GM23248 (cell line): ENCODE measurements at regions not wholly inside any gene's neighbourhood (a gene's known extent, or its start where the extent isn't known, plus 50 kb on each side); places are given as distances from the start of the nearest gene placed in this dataset.

Experiments
- EZH2 ChIP-seq: fragments of 200-600 bp; sonication (generic); IDR thresholded peaks from 2 replicates; pipeline ENCODE4 v1.6.1; 2018; ENCODE audit warnings: antibody characterized with exemption, mild to moderate bottlenecking; ENCODE audit not compliant: insufficient read depth, poor library complexity, severe bottlenecking
- EZH2phosphoT487 ChIP-seq: fragments of 200-600 bp; sonication (generic); IDR thresholded peaks from 2 replicates; pipeline ENCODE4 v1.6.1; 2018; ENCODE audit warnings: antibody characterized with exemption, moderate library complexity, mild to moderate bottlenecking, low read depth; ENCODE audit not compliant: insufficient read depth

- no peak for TF ChIP-seq EZH2phosphoT487
- no peak for TF ChIP-seq EZH2
Measured at GRCh38 chr12:89208661-89209096, 143.6 kb downstream of the DUSP6 start.
